DMS79 treated with DMSO at 0.1 percent for 48 hours (cell line): ENCODE measurements at regions not wholly inside any gene's neighbourhood (a gene's known extent, or its start where the extent isn't known, plus 50 kb on each side); places are given as distances from the start of the nearest gene placed in this dataset.
A peak's percentile ranks its signal among the peaks of the same experiment; 100 is the strongest.
"Not testable (repeated sequence)": the region's sequence is repeated elsewhere in the genome, so short reads cannot be mapped to it uniquely, and the experiment has no call there.

Experiments used
- DNase-seq: peaks from one replicate; lab custom pipeline; 2025; lab: John Stamatoyannopoulos, UW

DNA sequence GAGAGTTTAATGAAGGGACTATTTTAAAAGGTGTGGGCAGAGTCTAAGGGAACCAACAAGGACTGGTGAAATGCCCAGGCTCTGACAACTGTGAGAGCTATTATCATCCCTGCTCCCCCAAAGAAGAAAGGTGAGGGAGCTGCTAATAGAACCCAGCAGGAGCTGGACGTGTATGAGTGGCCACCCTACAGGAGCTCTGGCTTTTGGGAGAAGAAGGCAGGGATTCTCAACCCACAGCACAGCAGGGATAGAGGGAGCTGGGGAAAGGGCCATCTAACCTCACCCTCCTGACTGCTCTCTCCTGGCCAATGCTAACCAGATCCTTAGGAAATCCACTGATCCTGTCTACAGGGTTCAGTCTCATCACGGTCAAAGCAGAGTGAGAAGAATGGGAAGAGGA is 57.1 kb downstream of the GRIN2B start:
- DNase-seq = no peak

DNA sequence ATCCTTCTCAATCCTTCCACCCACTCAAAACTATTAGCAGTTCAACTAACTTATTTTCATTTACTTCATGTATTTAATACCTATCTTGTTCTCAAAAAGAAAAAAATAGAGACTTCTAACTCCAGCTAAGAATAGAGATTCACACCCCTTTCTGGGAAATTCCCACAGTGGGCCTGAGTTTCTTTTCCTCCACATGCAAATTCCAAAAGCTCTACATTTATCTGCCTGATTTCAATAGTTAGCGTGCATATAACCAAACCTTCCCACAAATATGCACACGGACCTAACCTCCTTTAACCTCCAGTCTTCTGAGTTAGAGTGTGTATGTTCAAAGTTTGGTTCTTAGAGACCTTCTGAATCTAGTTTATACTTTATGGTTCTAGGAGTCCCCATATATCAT is 62.5 kb downstream of the GRIN2B start:
- DNase-seq = no peak

GRCh38 chr12:13915096-13915495 is 66.3 kb downstream of the GRIN2B start:
- no peak for DNase-seq

GRCh38 chr12:13913371-13913770 is 68.0 kb downstream of the GRIN2B start:
- no peak for DNase-seq

- no peak for DNase-seq
Observed at GRCh38 chr12:13911756-13912554, 69.4 kb downstream of the GRIN2B start.

DNA sequence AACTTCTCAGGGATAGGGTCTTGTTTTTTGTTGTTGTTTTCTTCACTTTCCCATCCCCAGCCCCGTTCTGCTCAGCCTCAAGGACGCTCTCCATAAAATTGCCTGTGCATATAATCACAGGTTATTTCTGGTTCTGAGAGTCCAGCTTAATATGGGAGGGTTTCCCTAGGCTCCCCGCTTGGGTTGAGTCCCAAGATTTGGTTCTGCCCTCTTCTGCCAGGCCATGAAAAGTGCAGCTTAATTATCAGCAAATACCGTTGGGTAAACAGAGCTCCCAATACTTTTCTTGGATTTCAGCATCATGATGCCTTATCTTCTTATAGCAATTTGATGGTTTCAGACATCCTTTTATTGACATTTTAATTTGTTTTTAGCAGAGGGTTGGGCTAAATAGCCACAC is 75.6 kb downstream of the GRIN2B start:
- DNase-seq = no peak

GRCh38 chr12:13900718-13901117 is 80.7 kb downstream of the GRIN2B start:
- DNase-seq = peak; percentile 68

- DNase-seq = not testable (repeated sequence)
Observed at GRCh38 chr12:13898387-13898786, 83.0 kb downstream of the GRIN2B start.

DNA sequence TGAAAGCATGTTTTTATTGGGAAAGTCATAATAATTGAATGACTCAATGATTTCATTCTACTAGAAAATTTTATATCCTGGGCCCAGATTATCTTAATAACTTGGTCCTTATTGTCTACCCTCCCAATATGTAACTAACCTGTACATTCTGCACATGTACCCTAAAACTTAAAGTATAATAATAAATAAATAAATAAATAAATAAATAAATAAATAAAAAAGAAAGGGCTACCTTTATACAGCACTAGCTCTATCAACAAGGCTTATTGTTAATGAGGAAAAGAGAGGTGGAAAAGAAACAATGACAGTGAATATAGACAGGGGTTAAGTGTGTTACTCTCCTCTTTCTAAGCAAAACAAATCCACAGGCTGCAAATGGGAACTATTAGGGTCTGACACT is 83.6 kb downstream of the GRIN2B start:
- no peak for DNase-seq

GRCh38 chr12:13896063-13896626 is 85.3 kb downstream of the GRIN2B start:
- DNase-seq = no peak

DNA sequence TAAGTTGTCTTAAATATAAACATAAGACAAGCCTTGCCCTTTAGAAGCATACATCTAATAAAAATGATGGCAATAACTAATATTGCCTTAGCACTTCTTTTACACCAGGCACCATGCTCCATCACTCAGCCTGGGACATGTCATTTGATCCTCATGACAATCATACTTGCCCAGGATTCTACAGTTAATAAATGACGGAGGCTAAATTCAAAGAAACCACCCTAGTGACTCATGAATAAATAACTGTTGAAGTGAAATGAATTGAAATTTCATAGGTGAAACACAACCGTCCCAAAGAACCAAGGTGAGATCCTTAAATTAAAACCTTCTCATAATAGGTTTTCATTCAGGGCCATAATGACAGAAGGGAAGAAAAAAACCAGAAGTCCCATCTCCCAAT is 89.5 kb downstream of the GRIN2B start:
- DNase-seq = no peak

- DNase-seq = no peak
Observed at GRCh38 chr12:13890943-13891342, 90.5 kb downstream of the GRIN2B start.

GRCh38 chr12:13887779-13888388 is 93.5 kb downstream of the GRIN2B start:
- DNase-seq = no peak

DNA sequence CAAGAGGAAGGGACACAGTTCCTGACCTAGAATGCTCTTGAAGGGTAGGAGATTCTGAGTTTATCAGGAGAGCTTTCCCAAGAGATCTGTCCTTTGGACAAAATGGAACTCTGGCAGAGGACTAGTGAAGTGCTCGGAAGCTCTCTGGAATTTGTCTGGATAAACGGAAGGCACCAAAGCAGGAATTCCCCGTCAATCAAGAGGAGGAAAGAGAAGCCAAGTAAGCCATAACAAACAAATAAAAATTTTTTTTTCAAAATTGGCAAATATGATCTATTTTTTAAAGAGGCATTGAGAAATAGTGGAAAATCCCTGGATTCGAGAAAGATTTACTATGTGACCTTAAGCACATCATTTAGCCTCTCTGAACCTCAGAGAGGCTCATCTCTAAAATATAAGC is 99.2 kb downstream of the GRIN2B start:
- no peak for DNase-seq

GRCh38 chr12:13880613-13881012 is 100.8 kb downstream of the GRIN2B start:
- no peak for DNase-seq

- DNase-seq = no peak
Observed at GRCh38 chr12:13875744-13876143, 105.7 kb downstream of the GRIN2B start.

DNA sequence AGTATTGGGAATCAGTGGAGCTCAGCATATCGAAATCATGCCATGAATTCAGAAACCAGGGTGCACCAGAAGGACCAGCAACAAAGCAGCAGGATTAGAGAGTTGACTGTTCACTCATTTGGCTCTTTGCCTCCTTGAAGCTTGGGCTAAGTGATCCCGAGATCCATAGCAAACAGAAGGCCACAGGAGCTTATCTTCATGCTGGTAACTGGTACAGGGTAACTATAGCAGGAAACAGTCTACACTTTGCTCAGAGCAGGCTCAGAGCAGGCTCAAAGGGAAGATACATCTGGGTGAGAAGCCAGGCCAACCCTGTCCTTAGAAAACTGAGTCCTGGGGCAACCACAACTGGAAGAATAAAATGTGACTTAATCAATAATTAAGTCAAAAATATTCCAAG is 111.1 kb downstream of the GRIN2B start:
- no peak for DNase-seq

DNA sequence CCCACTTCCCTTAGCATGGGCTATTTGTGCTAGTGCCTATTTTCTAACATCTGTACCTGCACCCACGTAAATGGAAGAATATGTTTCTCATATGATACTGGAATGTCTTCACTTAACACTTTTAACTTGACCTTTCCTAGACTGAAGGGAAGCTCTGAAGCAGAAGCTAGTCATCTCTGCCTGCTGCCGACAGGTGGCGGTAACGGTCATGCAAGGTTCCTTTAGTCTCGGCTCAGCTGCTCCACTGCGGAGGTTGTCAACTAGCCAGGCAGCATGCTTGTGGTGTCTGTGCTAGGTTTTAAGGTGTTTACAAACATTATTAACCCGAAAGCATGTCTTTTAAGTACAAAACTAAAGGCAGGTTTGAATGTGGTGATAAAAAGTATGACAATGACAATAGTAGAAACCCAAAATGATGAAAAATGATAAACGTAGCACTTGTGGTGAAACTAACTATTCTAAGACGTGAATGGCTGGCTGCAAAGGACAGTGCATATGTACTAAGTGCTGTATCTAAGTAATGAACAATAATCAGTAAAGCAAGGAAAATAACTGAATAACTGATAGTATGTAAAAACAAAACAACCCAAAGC is 117.2 kb downstream of the GRIN2B start:
- no peak for DNase-seq

DNA sequence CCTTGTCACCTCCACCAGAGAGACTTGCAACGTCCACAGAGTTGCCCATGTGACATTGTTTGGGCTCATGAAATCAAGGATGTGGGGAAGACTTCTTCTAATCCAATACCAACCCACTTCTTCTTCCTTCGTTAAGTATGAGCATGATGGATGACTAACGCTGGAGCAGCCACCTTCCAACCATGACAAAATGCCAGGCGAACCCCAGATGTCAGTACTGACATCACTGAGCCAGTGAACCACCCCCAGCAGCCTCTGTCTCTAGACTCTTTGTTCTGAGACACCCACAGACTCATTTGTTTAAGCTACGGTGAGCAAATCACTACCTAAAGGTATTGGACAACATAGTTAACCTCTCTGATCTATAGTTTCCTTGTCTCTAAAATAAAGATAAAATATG is 123.7 kb downstream of the GRIN2B start:
- DNase-seq = no peak

- no peak for DNase-seq
Observed at GRCh38 chr12:13853471-13853870, 127.9 kb downstream of the GRIN2B start.

- DNase-seq = peak; percentile 56
Observed at GRCh38 chr12:13851828-13852227, 129.6 kb downstream of the GRIN2B start.

DNA sequence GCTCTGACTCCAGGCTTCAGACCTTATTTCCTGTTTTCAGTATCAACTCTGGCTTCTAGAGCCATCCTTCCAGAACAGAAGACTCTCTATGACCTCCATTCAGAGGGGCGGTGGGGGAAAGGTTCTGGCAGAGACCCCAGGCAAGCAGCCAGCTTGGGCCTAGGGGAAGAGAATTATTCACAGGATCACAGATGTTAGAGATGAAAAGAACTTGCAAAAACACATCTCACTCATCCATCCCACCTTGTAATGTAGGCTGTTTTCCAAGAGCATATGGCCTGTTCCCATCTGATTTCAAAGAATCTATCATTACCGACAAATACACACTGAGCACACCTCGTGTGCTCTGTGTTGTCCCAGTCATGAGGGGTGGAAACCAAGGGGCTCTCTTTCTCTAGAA is 131.9 kb downstream of the GRIN2B start:
- DNase-seq = no peak

GRCh38 chr12:13843841-13844240 is 137.6 kb downstream of the GRIN2B start:
- DNase-seq = no peak
